Endothelial cell of umbilical vein (primary cell): ENCODE measurements at regions not wholly inside any gene's neighbourhood (a gene's known extent, or its start where the extent isn't known, plus 50 kb on each side); places are given as distances from the start of the nearest gene placed in this dataset.

ENCODE experiments used
- BruUV-seq: library from RNA; stranded (reverse); fragments of 400-500 nt; replicated peaks from 2 replicates; lab custom pipeline; 2021; lab: Mats Ljungman, UMichigan
- CTCF ChIA-PET: fragments of 300-600, 350-600 bp; sonication (Branson Sonifier 250); formaldehyde crosslinking; loops from one replicate; lab custom pipeline; 2021; ENCODE audit warnings: antibody characterized with exemption, inconsistent platforms; lab: Charles Lee
- POLR2A ChIA-PET: fragments of 300-600, 350-600 bp; sonication (Branson Sonifier 250); formaldehyde crosslinking; loops from one replicate; lab custom pipeline; 2021; ENCODE audit warnings: antibody characterized with exemption, inconsistent platforms; lab: Charles Lee
- DNase-seq: peaks from one replicate; pipeline ENCODE4 v3.0.0-alpha.2; 2011; ENCODE audit warnings: low read depth, low spot score
- FAIRE-seq: peaks from 2 replicates; lab custom pipeline; 2011; peaks lifted over from hg19 to GRCh38; lab: Jason Lieb, UNC
- H2AFZ ChIP-seq: 2 replicates; pipeline ENCODE4 v1.6.0; 2012; ENCODE audit warnings: low read depth, low read length, control low read depth, inconsistent platforms
- H3K27ac ChIP-seq: 2 replicates; pipeline ENCODE4 v1.5.1; 2011; ENCODE audit warnings: low read depth, mild to moderate bottlenecking, control low read depth, low read length, moderate library complexity; ENCODE audit not compliant: insufficient read depth
- H3K27me3 ChIP-seq, 2 experiments: 2 replicates each; pipeline versions ENCODE4 v1.6.0 to v1.6.1; 2011; ENCODE audit warnings: low read length in 2 of 2, mixed read lengths in 1 of 2; ENCODE audit not compliant: control insufficient read depth in 2 of 2, insufficient read depth in 2 of 2
- H3K36me3 ChIP-seq, 2 experiments: 2 replicates in 1 of 2; 3 replicates in 1 of 2; pipeline ENCODE4 v1.5.1; 2011; ENCODE audit warnings: low read length in 2 of 2, mild to moderate bottlenecking in 1 of 2, moderate library complexity in 1 of 2; ENCODE audit not compliant: control insufficient read depth in 2 of 2, insufficient read depth in 2 of 2; ENCODE audit errors: extremely low read depth in 1 of 2
- H3K4me1 ChIP-seq: 3 replicates; pipeline ENCODE4 v1.5.1; 2011; ENCODE audit warnings: mild to moderate bottlenecking, low read length; ENCODE audit not compliant: control insufficient read depth, insufficient read depth; ENCODE audit errors: extremely low read depth
- H3K4me2 ChIP-seq: 2 replicates; pipeline ENCODE4 v1.6.1; 2011; ENCODE audit warnings: low read length, control low read depth, mixed read lengths; ENCODE audit not compliant: insufficient read depth
- H3K4me3 ChIP-seq, 3 experiments: fragments of 200-600 bp in 1 of 3; sonication (generic), shearing (Covaris generic) in 1 of 3; replicated peaks in 1 of 3; 2 replicates each; pipeline ENCODE4 v1.5.1; 2011 to 2016; ENCODE audit warnings: control low read depth in 3 of 3, low read length in 3 of 3, mild to moderate bottlenecking in 2 of 3, inconsistent platforms in 1 of 3, low read depth in 1 of 3, moderate library complexity in 1 of 3; ENCODE audit not compliant: insufficient read depth in 1 of 3
- H3K79me2 ChIP-seq: 2 replicates; pipeline ENCODE4 v1.6.0; 2012; ENCODE audit warnings: low read length, inconsistent platforms; ENCODE audit not compliant: control insufficient read depth, insufficient read depth
- H3K9ac ChIP-seq: replicated peaks from 2 replicates; pipeline ENCODE3; 2011; ENCODE audit warnings: low read length, control low read depth; ENCODE audit not compliant: insufficient read depth; ENCODE audit errors: extremely low read depth
- H3K9me1 ChIP-seq: replicated peaks from 3 replicates; pipeline ENCODE4 v1.6.0; 2011; ENCODE audit warnings: mild to moderate bottlenecking, low read length; ENCODE audit not compliant: control insufficient read depth, insufficient read depth; ENCODE audit errors: extremely low read depth
- H3K9me3 ChIP-seq: replicated peaks from 2 replicates; pipeline ENCODE4 v1.5.1; 2012; ENCODE audit warnings: low read length, inconsistent platforms; ENCODE audit not compliant: control insufficient read depth, insufficient read depth
- H4K20me1 ChIP-seq: replicated peaks from 2 replicates; pipeline ENCODE3; 2011; ENCODE audit warnings: mild to moderate bottlenecking, low read length; ENCODE audit not compliant: control insufficient read depth, insufficient read depth; ENCODE audit errors: extremely low read depth
- CTCF ChIP-seq, 2 donors: IDR thresholded peaks; 1 replicate in 1 of 2; 2 replicates in 1 of 2; pipeline ENCODE4 v1.5.1; 2011; ENCODE audit warnings: low read length in 2 of 2, mild to moderate bottlenecking in 2 of 2, moderate library complexity in 2 of 2, control low read depth in 1 of 2, inconsistent platforms in 1 of 2, low read depth in 1 of 2; ENCODE audit not compliant: insufficient read depth in 1 of 2; ENCODE audit errors: extremely low read depth in 1 of 2
- EZH2 ChIP-seq: IDR thresholded peaks from 2 replicates; pipeline ENCODE4 v1.6.1; 2012; ENCODE audit warnings: borderline replicate concordance, low read depth, mild to moderate bottlenecking, moderate library complexity, low read length, inconsistent platforms; ENCODE audit not compliant: severe bottlenecking
- FOS ChIP-seq: IDR thresholded peaks from 2 replicates; pipeline ENCODE4 v1.6.1; 2011; ENCODE audit warnings: mild to moderate bottlenecking, low read length, moderate library complexity, borderline replicate concordance; ENCODE audit not compliant: insufficient read depth
- GATA2 ChIP-seq: IDR thresholded peaks from 2 replicates; pipeline ENCODE4 v1.7.0; 2011; ENCODE audit warnings: low read depth, mild to moderate bottlenecking, moderate library complexity, mixed read lengths, low read length; ENCODE audit not compliant: insufficient read length, insufficient read depth
- JUN ChIP-seq: IDR thresholded peaks from 2 replicates; pipeline ENCODE4 v1.6.1; 2011; ENCODE audit warnings: borderline replicate concordance, low read depth; ENCODE audit not compliant: insufficient read length, insufficient read depth
- MAX ChIP-seq: IDR thresholded peaks from 2 replicates; pipeline ENCODE4 v1.6.1; 2011; ENCODE audit not compliant: insufficient read depth, insufficient read length
- MYC ChIP-seq: IDR thresholded peaks from one replicate; pipeline ENCODE4 v1.6.1; 2011; ENCODE audit warnings: mild to moderate bottlenecking, low read depth, low read length
- POLR2A ChIP-seq: IDR thresholded peaks from 2 replicates; pipeline ENCODE4 v1.6.1; 2012; ENCODE audit warnings: low read depth, mild to moderate bottlenecking, control low read depth, low read length
- POLR2AphosphoS5 ChIP-seq: IDR thresholded peaks from 2 replicates; pipeline ENCODE4 v1.6.1; 2012; ENCODE audit warnings: low read depth, mild to moderate bottlenecking, control low read depth, low read length, moderate library complexity; ENCODE audit not compliant: insufficient read depth
- dilution Hi-C: fragments of 300-500 bp; cut with MboI; formaldehyde crosslinking; loops from one replicate; pipeline ENCODE4 v1.15.0; 2019; ENCODE audit warnings: low sequenced_read_pairs; ENCODE audit not compliant: extremely low pct_ligation_motif_present
- intact Hi-C: fragments of 100-400 bp; cut with micrococcal nuclease; formaldehyde crosslinking; loops from one replicate; pipeline ENCODE4 v1.10.0; 2022

GRCh38 chr10:78863906-78864239 is 204.9 kb upstream of the ZMIZ1 start:
- no peaks in the 10 kb centered on the region for H4K20me1 ChIP-seq
- H3K9ac ChIP-seq: no peak overlapping the region
- no peak for DNase-seq
- no peak overlapping the region for H3K4me2 ChIP-seq
- no peak overlapping the region for H3K4me3 ChIP-seq
- ChIA-PET POLR2A (no interaction called here), CTCF (interaction anchor here (0.6 kb wide), 1 partner anchor 651 kb away, joined by 3 read pairs; no protein-coding TSS in a partner anchor)
- H3K79me2 ChIP-seq: no peaks in the 10 kb centered on the region
- H3K9me1 ChIP-seq: no peaks in the 10 kb centered on the region
- H3K9me3 ChIP-seq: no peaks in the 10 kb centered on the region
- H3K27me3 ChIP-seq: peaks cover 0 to 2% of the 10 kb centered on the region in 2 experiments
- BruUV-seq: no TSS peak
- FAIRE-seq: no peak
- no peak overlapping the region for H2AFZ ChIP-seq
- intact Hi-C loops (no loop called here), dilution Hi-C loops (no loop called here)
- no peak overlapping the region for H3K27ac ChIP-seq
- TF ChIP-seq MYC (no peak), POLR2A (no peak), CTCF (IDR thresholded peaks at IDR 0.05; ENCODE audit: extremely low read depth in 1 of 2, insufficient read depth in 1 of 2, low read depth in 1 of 2, low read length in 2 of 2) (no peak), MAX (no peak), POLR2AphosphoS5 (no peak), GATA2 (no peak), FOS (no peak), EZH2 (no peak), JUN (no peak)
- H3K36me3 ChIP-seq: no peaks in the 10 kb centered on the region
- peaks cover 10% of the 10 kb centered on the region for H3K4me1 ChIP-seq
